A549 (cell line): ENCODE measurements at regions not wholly inside any gene's neighbourhood (a gene's known extent, or its start where the extent isn't known, plus 50 kb on each side); places are given as distances from the start of the nearest gene placed in this dataset.

Experiments
- ATAC-seq, 2 experiments: fragments of 200-7000 bp in 1 of 2; fragments of >200 bp in 1 of 2; cut with Nextera tagmentation in 1 of 2; cut with Tn5 transposase in 1 of 2; 3 replicates each; pipeline versions ENCODE4 v1.8.0 to v1.9.1; 2018 to 2020; ENCODE audit warnings: mild to moderate bottlenecking in 1 of 2, moderate library complexity in 1 of 2
- CTCF ChIA-PET: fragments of 300-600 bp; sonication (Branson Sonifier 250); formaldehyde crosslinking; extraction: SDS; loops from one replicate; lab custom pipeline; 2021; ENCODE audit warnings: antibody characterized with exemption, inconsistent platforms; lab: Yijun Ruan, JAX
- POLR2A ChIA-PET: fragments of 350-600 bp; formaldehyde crosslinking; extraction: SDS; loops from one replicate; lab custom pipeline; 2021; ENCODE audit warnings: antibody characterized with exemption, inconsistent platforms; lab: Yijun Ruan, JAX
- DNase-seq, 2 experiments: peaks; one replicate each; pipeline versions ENCODE4 v3.0.0 to v3.0.0-alpha.2; 2011 to 2016; ENCODE audit warnings: low read depth in 1 of 2, low spot score in 1 of 2
- FAIRE-seq: peaks from 2 replicates; lab custom pipeline; 2011; peaks lifted over from hg19 to GRCh38; lab: Jason Lieb, UNC
- H3K27ac ChIP-seq, 2 experiments: fragments of >200 bp; sonication (Bioruptor Twin); formaldehyde crosslinking; 3 replicates each; pipeline ENCODE4 v1.5.1; 2016 to 2017
- H3K4me1 ChIP-seq: fragments of >200 bp; sonication (Bioruptor Twin); formaldehyde crosslinking; 3 replicates; pipeline ENCODE4 v1.6.1; 2016
- H3K4me2 ChIP-seq: fragments of >200 bp; sonication (Bioruptor Twin); formaldehyde crosslinking; 3 replicates; pipeline ENCODE4 v1.6.1; 2016
- H3K4me3 ChIP-seq: fragments of >200 bp; sonication (Bioruptor Twin); formaldehyde crosslinking; 3 replicates; pipeline ENCODE4 v1.5.1; 2016
- H3K9me3 ChIP-seq: fragments of >200 bp; sonication (Bioruptor Twin); formaldehyde crosslinking; 3 replicates; pipeline ENCODE4 v1.6.1; 2016
- ATOH8 ChIP-seq: fragments of 250-450 bp; sonication (Bioruptor Pico); IDR thresholded peaks from 2 replicates; pipeline ENCODE4 v1.5.0; 2020; ENCODE audit warnings: low read depth, mild to moderate bottlenecking, moderate library complexity
- BCL3 ChIP-seq: fragments of >200 bp; sonication (Bioruptor Twin); formaldehyde crosslinking; IDR thresholded peaks from 3 replicates; pipeline ENCODE4 v1.6.1; 2016
- BHLHE40 ChIP-seq: IDR thresholded peaks from 2 replicates; pipeline ENCODE4 v1.6.1; 2012; ENCODE audit warnings: low read depth, low read length, inconsistent platforms
- CBX8 ChIP-seq: fragments of 200-600 bp; sonication (generic); IDR thresholded peaks from 2 replicates; pipeline ENCODE4 v1.6.1; 2016
- CHD2 ChIP-seq: fragments of 150-350 bp; IDR thresholded peaks from 2 replicates; pipeline ENCODE4 v1.6.1; 2014; ENCODE audit warnings: low read length; ENCODE audit not compliant: partially characterized antibody
- EP300 ChIP-seq, 2 experiments: fragments of >200 bp; sonication (Bioruptor Twin); formaldehyde crosslinking; IDR thresholded peaks; 2 replicates in 1 of 2; 3 replicates in 1 of 2; pipeline ENCODE4 v1.6.1; 2016 to 2017
- ESRRA ChIP-seq: fragments of 150-350 bp; IDR thresholded peaks from 2 replicates; pipeline ENCODE4 v1.6.1; 2014; ENCODE audit warnings: mild to moderate bottlenecking, low read length, borderline replicate concordance
- FOSB ChIP-seq: fragments of 250-450 bp; sonication (Bioruptor Pico); IDR thresholded peaks from 2 replicates; pipeline ENCODE4 v1.5.0; 2020; ENCODE audit warnings: mild to moderate bottlenecking, moderate library complexity
- GATA3 ChIP-seq: IDR thresholded peaks from 2 replicates; pipeline ENCODE4 v1.6.1; 2012; ENCODE audit warnings: borderline replicate concordance
- HDAC2 ChIP-seq: fragments of 200-600 bp; sonication (generic); IDR thresholded peaks from 2 replicates; pipeline ENCODE4 v1.6.1; 2016
- HEYL ChIP-seq: fragments of 250-450 bp; sonication (Bioruptor Pico); IDR thresholded peaks from 2 replicates; pipeline ENCODE4 v1.8.0; 2021; ENCODE audit warnings: mild to moderate bottlenecking, moderate library complexity
- HMGXB4 ChIP-seq: fragments of 250-450 bp; sonication (Bioruptor Pico); IDR thresholded peaks from 2 replicates; pipeline ENCODE4 v1.5.0; 2021; ENCODE audit warnings: mild to moderate bottlenecking, moderate library complexity, borderline replicate concordance
- KDM1A ChIP-seq: fragments of 200-600 bp; sonication (generic); IDR thresholded peaks from 2 replicates; pipeline ENCODE4 v1.6.1; 2016; ENCODE audit warnings: low read depth, mild to moderate bottlenecking
- MAX ChIP-seq: IDR thresholded peaks from 2 replicates; pipeline ENCODE4 v1.6.1; 2012
- MAZ ChIP-seq: fragments of 150-350 bp; IDR thresholded peaks from 2 replicates; pipeline ENCODE4 v1.6.1; 2014; ENCODE audit warnings: antibody characterized with exemption, low read depth, low read length, borderline replicate concordance
- MYC ChIP-seq: IDR thresholded peaks from 2 replicates; pipeline ENCODE4 v1.6.1; 2012; ENCODE audit warnings: mild to moderate bottlenecking, inconsistent platforms, low read length, improper control_type of control experiment, borderline replicate concordance
- NFE2L2 ChIP-seq: fragments of 150-350 bp; conservative IDR thresholded peaks from 2 replicates; pipeline ENCODE4 v1.6.1; 2014; ENCODE audit warnings: low read length
- NR3C1 ChIP-seq: fragments of >200 bp; sonication (Bioruptor Twin); formaldehyde crosslinking; IDR thresholded peaks from 3 replicates; pipeline ENCODE4 v1.6.1; 2017
- PHF8 ChIP-seq: fragments of 200-600 bp; sonication (generic); IDR thresholded peaks from 2 replicates; pipeline ENCODE4 v1.6.1; 2016; ENCODE audit warnings: low read depth, mild to moderate bottlenecking, antibody characterized with exemption, moderate library complexity, borderline replicate concordance
- POLR2A ChIP-seq: IDR thresholded peaks from 2 replicates; pipeline ENCODE4 v1.6.1; 2012; ENCODE audit warnings: mild to moderate bottlenecking, low read length
- POLR2AphosphoS2 ChIP-seq: conservative IDR thresholded peaks from 2 replicates; pipeline ENCODE4 v1.6.1; 2012; ENCODE audit warnings: low read length, improper control_type of control experiment, inconsistent platforms
- RNF2 ChIP-seq: fragments of 200-600 bp; sonication (generic); IDR thresholded peaks from 2 replicates; pipeline ENCODE4 v1.6.1; 2016; ENCODE audit warnings: low read depth, mild to moderate bottlenecking, antibody characterized with exemption, moderate library complexity, borderline replicate concordance
- SMC3 ChIP-seq: fragments of >200 bp; sonication (Bioruptor Twin); formaldehyde crosslinking; IDR thresholded peaks from 3 replicates; pipeline ENCODE4 v1.6.1; 2018; ENCODE audit warnings: inconsistent platforms
- TP53 ChIP-seq: fragments of 250-450 bp; sonication (Bioruptor Pico); IDR thresholded peaks from 2 replicates; pipeline ENCODE4 v1.5.0; 2021; ENCODE audit warnings: mild to moderate bottlenecking, moderate library complexity
- ZFP36 ChIP-seq: fragments of 450-650 bp; IDR thresholded peaks from 2 replicates; pipeline ENCODE4 v1.6.1; 2014; ENCODE audit warnings: borderline replicate concordance; ENCODE audit not compliant: partially characterized antibody
- ZNF302 ChIP-seq: fragments of 250-450 bp; sonication (Bioruptor Pico); IDR thresholded peaks from 2 replicates; pipeline ENCODE4 v1.9.0; 2021; ENCODE audit warnings: inconsistent platforms, mild to moderate bottlenecking, moderate library complexity
- ZSCAN20 ChIP-seq: fragments of 250-450 bp; sonication (Bioruptor Pico); IDR thresholded peaks from 2 replicates; pipeline ENCODE4 v1.8.0; 2022; ENCODE audit warnings: mild to moderate bottlenecking, moderate library complexity
- WGBS: methylation state at CpG from one replicate; pipeline ENCODE4 v1.1.6; 2017; ENCODE audit errors: missing lambda C conversion rate; 5-methylcytosine and 5-hydroxymethylcytosine counted together
- TF ChIP-seq, protein P1 (sequence below): fragments of 150-350 bp; IDR thresholded peaks from 2 replicates; pipeline ENCODE4 v1.6.1; 2014; ENCODE audit warnings: low read depth, mild to moderate bottlenecking, low read length

DNA sequence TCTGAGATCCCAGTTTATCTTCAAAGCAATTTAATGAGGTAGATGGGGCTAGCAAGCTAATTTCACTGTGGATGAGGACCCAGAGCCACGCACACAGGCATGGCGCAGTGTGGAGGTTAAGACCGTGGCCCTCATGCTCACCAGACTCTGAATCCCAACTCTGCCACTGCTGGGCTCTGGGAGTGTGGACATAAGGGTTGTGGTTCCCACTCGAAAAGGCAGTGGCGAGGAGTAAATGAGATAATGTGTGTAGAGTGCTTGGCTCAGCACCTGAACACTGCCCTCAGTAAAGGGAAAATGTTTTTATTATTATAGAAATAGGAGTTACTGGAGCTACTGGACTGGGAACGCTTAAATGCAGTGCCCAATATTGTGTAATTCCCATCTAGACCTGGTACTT lies 243.5 kb upstream of the TPM1 start:
- POLR2A ChIA-PET = no interaction called here
- WGBS = 94% methylated on average over 6 of the region's 6 CpGs
- no peak for FAIRE-seq

DNA sequence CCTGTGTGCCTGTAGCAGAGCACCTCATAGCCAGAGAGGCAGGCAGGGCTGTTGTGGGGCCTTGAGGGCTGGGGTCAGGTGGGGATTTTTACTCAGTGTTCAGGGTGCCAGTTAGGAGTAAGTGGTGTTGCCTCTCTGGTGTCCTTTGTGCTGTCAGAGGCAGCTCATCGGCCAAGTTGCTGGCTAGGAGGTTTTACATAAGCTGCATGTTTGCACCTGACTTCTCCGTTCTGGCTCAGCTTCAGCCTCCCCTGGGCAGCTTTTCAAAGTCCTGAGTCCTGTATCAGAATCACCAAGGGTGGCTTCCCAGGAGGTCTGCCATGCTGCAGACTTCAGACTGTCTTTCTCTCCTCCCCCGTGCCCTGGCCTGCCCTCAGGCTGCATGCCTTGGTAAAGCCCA lies 242.6 kb upstream of the TPM1 start:
- WGBS = 91% methylated on average over 3 of the region's 3 CpGs
- H3K4me1 ChIP-seq = no peaks in the 10 kb centered on the region
- H3K4me3 ChIP-seq = no peak overlapping the region
- FAIRE-seq (no peak), ATAC-seq (no peak), DNase-seq (no peak)
- ChIA-PET CTCF (interaction anchor here (1.1 to 6.9 kb wide), 7 partner anchors 11 to 248 kb away, joined by 3 to 25 read pairs (median 4); no protein-coding TSS in a partner anchor), POLR2A (no interaction called here)
- 0 out of 6 replicates have a peak overlapping the region, but pooled peaks of 1 of the 2 experiments have one; percentile 1 for H3K27ac ChIP-seq
- H3K4me2 ChIP-seq = no peak overlapping the region
- TF ChIP-seq PHF8 = no peak
- TF ChIP-seq BCL3 = no peak
- TF ChIP-seq, protein P1, sequence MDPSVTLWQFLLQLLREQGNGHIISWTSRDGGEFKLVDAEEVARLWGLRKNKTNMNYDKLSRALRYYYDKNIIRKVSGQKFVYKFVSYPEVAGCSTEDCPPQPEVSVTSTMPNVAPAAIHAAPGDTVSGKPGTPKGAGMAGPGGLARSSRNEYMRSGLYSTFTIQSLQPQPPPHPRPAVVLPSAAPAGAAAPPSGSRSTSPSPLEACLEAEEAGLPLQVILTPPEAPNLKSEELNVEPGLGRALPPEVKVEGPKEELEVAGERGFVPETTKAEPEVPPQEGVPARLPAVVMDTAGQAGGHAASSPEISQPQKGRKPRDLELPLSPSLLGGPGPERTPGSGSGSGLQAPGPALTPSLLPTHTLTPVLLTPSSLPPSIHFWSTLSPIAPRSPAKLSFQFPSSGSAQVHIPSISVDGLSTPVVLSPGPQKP = no peak
- no peaks in the 10 kb centered on the region for H3K9me3 ChIP-seq

More for the DNA sequence above, 243.5 kb upstream of the TPM1 start:
- Histone ChIP-seq H3K4me2 (no peak overlapping the region), H3K4me1 (no peaks in the 10 kb centered on the region)
- no peak for TF ChIP-seq ATOH8
- TF ChIP-seq ZFP36 = no peak
- TF ChIP-seq KDM1A = no peak
- TF ChIP-seq FOSB = no peak
- no peak for TF ChIP-seq TP53 (CRISPR knock-in tag)
- no peak for TF ChIP-seq MAZ
- no peak for TF ChIP-seq RNF2
- TF ChIP-seq POLR2A = no peak
- no peak for TF ChIP-seq CBX8
- TF ChIP-seq ZNF302 (CRISPR knock-in tag) = no peak
- no peak for TF ChIP-seq NFE2L2
- TF ChIP-seq MAX = no peak
- no peak for TF ChIP-seq EP300 (IDR thresholded peaks at IDR 0.05)
- no peak for TF ChIP-seq SMC3
- no peak for TF ChIP-seq HEYL (CRISPR knock-in tag)
- TF ChIP-seq, all 56 proteins: peak for 0
- no peak for ATAC-seq
- no peak overlapping the region for H3K27ac ChIP-seq
- H3K4me3 ChIP-seq = no peak overlapping the region
- CTCF ChIA-PET = interaction anchor here (1.0 to 6.9 kb wide), 6 partner anchors 10 to 249 kb away, joined by 3 to 25 read pairs (median 4); no protein-coding TSS in a partner anchor
- H3K9me3 ChIP-seq = no peaks in the 10 kb centered on the region
- no peak for DNase-seq

DNA sequence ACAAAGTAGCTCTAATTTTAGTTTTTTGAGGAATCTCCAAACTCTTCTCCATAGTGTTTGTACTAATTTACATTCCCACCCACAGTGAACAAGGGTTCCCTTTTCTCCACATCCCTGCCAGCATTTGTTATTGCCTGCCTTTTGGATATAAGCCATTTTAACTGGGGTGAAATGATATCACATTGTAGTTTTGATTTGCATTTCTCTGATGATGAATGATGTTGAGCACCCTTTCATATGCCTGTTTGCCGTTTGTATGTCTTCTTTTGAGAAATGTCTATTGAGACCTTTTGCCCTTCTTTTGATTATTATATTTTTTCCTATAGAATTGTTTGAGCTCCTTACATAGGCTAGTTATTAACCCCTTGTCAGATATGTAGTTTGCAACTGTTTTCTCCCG lies 239.9 kb upstream of the TPM1 start:
- CTCF ChIA-PET = interaction anchor here (0.6 to 2.1 kb wide), 8 partner anchors 9 to 291 kb away, joined by 3 to 10 read pairs (median 4); no protein-coding TSS in a partner anchor
- Histone ChIP-seq H3K4me2 (no peak overlapping the region), H3K4me3 (no peak overlapping the region), H3K9me3 (no peaks in the 10 kb centered on the region), H3K4me1 (no peaks in the 10 kb centered on the region), H3K27ac (no peak overlapping the region)
- ATAC-seq (no peak), DNase-seq (no peak), FAIRE-seq (no peak)
- 90% methylated on average over 2 of the region's 2 CpGs for WGBS
- POLR2A ChIA-PET = no interaction called here
- TF ChIP-seq ZSCAN20 (CRISPR knock-in tag) (no peak), BCL3 (no peak), NFE2L2 (no peak), SMC3 (no peak), POLR2AphosphoS2 (no peak), FOSB (no peak), ESRRA (no peak), NR3C1 (no peak), HMGXB4 (CRISPR knock-in tag) (no peak), POLR2A (no peak), PHF8 (no peak), HDAC2 (no peak), ATOH8 (no peak), GATA3 (no peak), MYC (no peak), CHD2 (no peak), BHLHE40 (no peak)
